ENCODE measurements at regions not wholly inside any gene's neighbourhood (a gene's known extent, or its start where the extent isn't known, plus 50 kb on each side); places are given as distances from the start of the nearest gene placed in this dataset.

DNA sequence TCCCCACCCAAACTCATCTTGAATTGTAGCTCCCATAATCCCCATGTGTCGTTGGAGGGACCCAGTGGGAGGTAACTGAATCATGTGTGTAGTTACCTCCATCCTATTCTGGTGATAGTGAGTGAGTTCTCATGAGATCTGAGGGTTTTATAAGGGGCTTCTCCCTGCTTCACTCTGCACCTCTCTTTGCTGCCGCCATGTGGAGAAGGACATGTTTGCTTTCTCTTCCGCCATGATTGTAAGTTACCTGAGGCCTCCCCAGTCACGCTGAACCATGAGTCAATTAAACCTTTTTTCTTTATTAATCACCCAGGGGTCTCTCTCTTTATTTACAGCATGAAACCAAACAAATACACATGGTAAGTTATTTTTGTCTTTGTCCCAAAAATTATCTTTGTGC, 726.1 kb downstream of the CDH18 start:
- TF ChIP-seq POLR2A (IDR thresholded peaks at IDR 0.05; ENCODE audit: low read depth, low read length) (no peak), POLR2AphosphoS5 (IDR thresholded peaks at IDR 0.05; ENCODE audit: low read depth, low read length) (no peak)

Data from GM12892 (cell line).